Fibroblast of lung (primary cell): ENCODE measurements at regions not wholly inside any gene's neighbourhood (a gene's known extent, or its start where the extent isn't known, plus 50 kb on each side); places are given as distances from the start of the nearest gene placed in this dataset.

Experiments
- DNase-seq, 2 donors: peaks; one replicate each; pipeline versions ENCODE4 v3.0.0 to v3.0.0-alpha.2; 2010; ENCODE audit warnings: low read depth in 2 of 2
- H2AFZ ChIP-seq: 2 replicates; pipeline ENCODE4 v1.5.1; 2012; ENCODE audit warnings: low read length, control low read depth, inconsistent platforms
- H3K27ac ChIP-seq: 2 replicates; pipeline ENCODE4 v1.5.1; 2011; ENCODE audit warnings: low read length, control low read depth; ENCODE audit not compliant: insufficient read depth
- H3K27me3 ChIP-seq: 2 replicates; pipeline ENCODE4 v1.5.1; 2011; ENCODE audit warnings: mild to moderate bottlenecking, low read length; ENCODE audit not compliant: control insufficient read depth, insufficient read depth
- H3K36me3 ChIP-seq: 2 replicates; pipeline ENCODE4 v1.5.1; 2011; ENCODE audit warnings: low read length; ENCODE audit not compliant: control insufficient read depth, insufficient read depth
- H3K4me1 ChIP-seq: 2 replicates; pipeline ENCODE4 v1.5.1; 2011; ENCODE audit warnings: low read length; ENCODE audit not compliant: control insufficient read depth, insufficient read depth; ENCODE audit errors: extremely low read depth
- H3K4me2 ChIP-seq: 2 replicates; pipeline ENCODE4 v1.5.1; 2011; ENCODE audit warnings: low read length, control low read depth; ENCODE audit not compliant: insufficient read depth; ENCODE audit errors: extremely low read depth
- H3K4me3 ChIP-seq, 4 experiments: fragments of 200-600 bp in 1 of 4; sonication (generic) in 1 of 4; replicated peaks in 1 of 4; 2 replicates each; pipeline ENCODE4 v1.5.1; 2011 to 2016; ENCODE audit warnings: low read length in 4 of 4, low read depth in 3 of 4, mild to moderate bottlenecking in 3 of 4, control low read depth in 2 of 4, inconsistent platforms in 1 of 4, mixed read lengths in 1 of 4; ENCODE audit not compliant: insufficient read depth in 1 of 4; ENCODE audit errors: control extremely low read depth in 1 of 4
- H3K79me2 ChIP-seq: 2 replicates; pipeline ENCODE4 v1.5.1; 2012; ENCODE audit warnings: mild to moderate bottlenecking, low read length, inconsistent platforms; ENCODE audit not compliant: control insufficient read depth, insufficient read depth
- H3K9ac ChIP-seq: 2 replicates; pipeline ENCODE4 v1.5.1; 2011; ENCODE audit warnings: mild to moderate bottlenecking, low read length, control low read depth; ENCODE audit not compliant: insufficient read depth
- H3K9me3 ChIP-seq: 2 replicates; pipeline ENCODE4 v1.5.1; 2012; ENCODE audit warnings: low read depth, low read length; ENCODE audit not compliant: control insufficient read depth, insufficient read depth
- H4K20me1 ChIP-seq: 2 replicates; pipeline ENCODE4 v1.5.1; 2011; ENCODE audit warnings: low read length; ENCODE audit not compliant: control insufficient read depth, insufficient read depth; ENCODE audit errors: extremely low read depth
- EZH2 ChIP-seq: IDR thresholded peaks from 2 replicates; pipeline ENCODE4 v1.5.1; 2012; ENCODE audit warnings: low read length, control low read depth, mild to moderate bottlenecking; ENCODE audit errors: missing control alignments
- TF ChIP-seq, protein P1 (sequence below), 2 donors: IDR thresholded peaks in 1 of 2; conservative IDR thresholded peaks in 1 of 2; 1 replicate in 1 of 2; 2 replicates in 1 of 2; pipeline ENCODE4 v1.5.1; 2011 to 2012; ENCODE audit warnings: low read length in 2 of 2, control low read depth in 1 of 2, inconsistent platforms in 1 of 2, low read depth in 1 of 2, mild to moderate bottlenecking in 1 of 2

DNA sequence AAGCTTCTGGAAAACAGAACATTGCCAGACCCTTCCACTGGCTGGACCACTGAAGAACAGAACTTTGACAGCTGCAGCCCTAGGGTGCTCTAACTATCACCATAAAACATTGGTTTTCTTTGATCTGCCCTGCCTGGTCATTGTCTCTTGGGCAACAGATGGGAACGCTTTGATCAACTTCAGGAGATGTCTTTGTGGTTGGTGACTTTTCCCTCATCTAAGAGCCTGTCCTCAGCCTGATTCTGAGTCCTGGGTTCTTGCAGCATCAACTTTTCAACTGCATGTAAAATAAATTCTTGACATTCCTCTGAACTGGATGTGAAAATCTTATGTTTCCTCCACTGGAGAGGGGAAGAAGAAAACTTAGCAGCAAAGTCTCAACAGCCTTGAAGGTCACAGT, 53.1 kb upstream of the ZNRF2 start:
- no peaks in the 10 kb centered on the region for H4K20me1 ChIP-seq
- H3K79me2 ChIP-seq = no peaks in the 10 kb centered on the region
- H3K9ac ChIP-seq = no peak overlapping the region
- no peak for DNase-seq
- H3K4me1 ChIP-seq = no peaks in the 10 kb centered on the region
- H3K27me3 ChIP-seq = peaks cover 3% of the 10 kb centered on the region
- H2AFZ ChIP-seq = no peak overlapping the region
- no peaks in the 10 kb centered on the region for H3K36me3 ChIP-seq
- no peak overlapping the region for H3K4me3 ChIP-seq
- H3K9me3 ChIP-seq = no peaks in the 10 kb centered on the region
- no peak overlapping the region for H3K27ac ChIP-seq
- no peak overlapping the region for H3K4me2 ChIP-seq
- no peak for TF ChIP-seq EZH2
- TF ChIP-seq, protein P1, sequence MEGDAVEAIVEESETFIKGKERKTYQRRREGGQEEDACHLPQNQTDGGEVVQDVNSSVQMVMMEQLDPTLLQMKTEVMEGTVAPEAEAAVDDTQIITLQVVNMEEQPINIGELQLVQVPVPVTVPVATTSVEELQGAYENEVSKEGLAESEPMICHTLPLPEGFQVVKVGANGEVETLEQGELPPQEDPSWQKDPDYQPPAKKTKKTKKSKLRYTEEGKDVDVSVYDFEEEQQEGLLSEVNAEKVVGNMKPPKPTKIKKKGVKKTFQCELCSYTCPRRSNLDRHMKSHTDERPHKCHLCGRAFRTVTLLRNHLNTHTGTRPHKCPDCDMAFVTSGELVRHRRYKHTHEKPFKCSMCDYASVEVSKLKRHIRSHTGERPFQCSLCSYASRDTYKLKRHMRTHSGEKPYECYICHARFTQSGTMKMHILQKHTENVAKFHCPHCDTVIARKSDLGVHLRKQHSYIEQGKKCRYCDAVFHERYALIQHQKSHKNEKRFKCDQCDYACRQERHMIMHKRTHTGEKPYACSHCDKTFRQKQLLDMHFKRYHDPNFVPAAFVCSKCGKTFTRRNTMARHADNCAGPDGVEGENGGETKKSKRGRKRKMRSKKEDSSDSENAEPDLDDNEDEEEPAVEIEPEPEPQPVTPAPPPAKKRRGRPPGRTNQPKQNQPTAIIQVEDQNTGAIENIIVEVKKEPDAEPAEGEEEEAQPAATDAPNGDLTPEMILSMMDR (conservative IDR thresholded peaks at IDR 0.05 in 1 of 2, IDR thresholded peaks at IDR 0.05 in 1 of 2; ENCODE audit: low read depth in 1 of 2, low read length in 2 of 2) = no peak

DNA sequence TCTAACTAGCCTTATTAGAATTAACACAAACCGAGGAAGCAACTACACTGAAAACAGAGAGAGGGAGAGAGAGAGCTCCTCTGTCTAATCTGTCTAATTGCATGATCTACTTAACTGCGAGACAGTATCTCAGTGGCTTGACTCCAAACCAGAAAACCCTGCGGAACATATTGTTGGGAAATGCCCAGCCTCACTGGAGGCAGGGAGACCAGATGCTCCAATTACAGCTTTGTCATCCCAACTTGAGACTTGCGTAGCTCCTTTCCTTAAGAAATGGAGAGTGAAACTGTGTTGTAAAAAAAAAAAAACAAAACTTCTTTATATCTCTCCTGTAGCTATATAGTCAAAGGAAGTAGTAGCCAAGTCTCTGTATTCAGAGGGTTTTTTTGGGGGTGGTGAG, 52.0 kb upstream of the ZNRF2 start:
- H3K4me2 ChIP-seq = no peak overlapping the region
- no peaks in the 10 kb centered on the region for H3K36me3 ChIP-seq
- H3K9me3 ChIP-seq = no peaks in the 10 kb centered on the region
- no peaks in the 10 kb centered on the region for H4K20me1 ChIP-seq
- H3K4me3 ChIP-seq = no peak overlapping the region
- H2AFZ ChIP-seq = no peak overlapping the region
- H3K4me1 ChIP-seq = no peaks in the 10 kb centered on the region
- DNase-seq = no peak
- no peak overlapping the region for H3K9ac ChIP-seq
- peaks cover 3% of the 10 kb centered on the region for H3K27me3 ChIP-seq
- H3K27ac ChIP-seq = no peak overlapping the region
- no peaks in the 10 kb centered on the region for H3K79me2 ChIP-seq
- TF ChIP-seq, protein P1 (conservative IDR thresholded peaks at IDR 0.05 in 1 of 2, IDR thresholded peaks at IDR 0.05 in 1 of 2; ENCODE audit: low read depth in 1 of 2, low read length in 2 of 2) = no peak
- no peak for TF ChIP-seq EZH2
